HL-60 (cell line): ENCODE measurements at regions not wholly inside any gene's neighbourhood (a gene's known extent, or its start where the extent isn't known, plus 50 kb on each side); places are given as distances from the start of the nearest gene placed in this dataset.

Experiments
- DNase-seq, 2 experiments: peaks; one replicate each; pipeline ENCODE4 v3.0.0-alpha.2; 2010 to 2020; ENCODE audit warnings: low read depth in 1 of 2, low spot score in 1 of 2
- H3K27ac ChIP-seq: fragments of 250-450 bp; sonication (Bioruptor Pico); replicated peaks from 2 replicates; pipeline ENCODE4 v1.5.1; 2020; ENCODE audit warnings: mild to moderate bottlenecking, moderate library complexity
- H3K27me3 ChIP-seq: fragments of 250-450 bp; sonication (Bioruptor Pico); 2 replicates; pipeline ENCODE4 v1.5.1; 2021; ENCODE audit warnings: mild to moderate bottlenecking, moderate library complexity; ENCODE audit not compliant: insufficient read depth, poor library complexity, severe bottlenecking
- H3K4me3 ChIP-seq: replicated peaks from 2 replicates; pipeline ENCODE4 v1.5.1; 2011; ENCODE audit warnings: mild to moderate bottlenecking, control low read depth, low read length; ENCODE audit not compliant: insufficient read depth
- GABPA ChIP-seq: IDR thresholded peaks from 2 replicates; pipeline ENCODE4 v1.6.1; 2012; ENCODE audit warnings: low read depth
- POLR2AphosphoS5 ChIP-seq: IDR thresholded peaks from 2 replicates; pipeline ENCODE4 v1.6.1; 2012; ENCODE audit warnings: low read depth
- SPI1 ChIP-seq: IDR thresholded peaks from 2 replicates; pipeline ENCODE4 v1.6.1; 2012; ENCODE audit warnings: low read depth, mild to moderate bottlenecking, borderline replicate concordance
- TF ChIP-seq, protein P1 (sequence below): IDR thresholded peaks from one replicate; pipeline ENCODE4 v1.5.1; 2011; ENCODE audit warnings: low read length, control low read depth, inconsistent platforms; ENCODE audit not compliant: insufficient read depth
- TF ChIP-seq, protein P2 (sequence below): IDR thresholded peaks from 2 replicates; pipeline ENCODE4 v1.6.1; 2012; ENCODE audit warnings: low read depth; ENCODE audit not compliant: insufficient replicate concordance

DNA sequence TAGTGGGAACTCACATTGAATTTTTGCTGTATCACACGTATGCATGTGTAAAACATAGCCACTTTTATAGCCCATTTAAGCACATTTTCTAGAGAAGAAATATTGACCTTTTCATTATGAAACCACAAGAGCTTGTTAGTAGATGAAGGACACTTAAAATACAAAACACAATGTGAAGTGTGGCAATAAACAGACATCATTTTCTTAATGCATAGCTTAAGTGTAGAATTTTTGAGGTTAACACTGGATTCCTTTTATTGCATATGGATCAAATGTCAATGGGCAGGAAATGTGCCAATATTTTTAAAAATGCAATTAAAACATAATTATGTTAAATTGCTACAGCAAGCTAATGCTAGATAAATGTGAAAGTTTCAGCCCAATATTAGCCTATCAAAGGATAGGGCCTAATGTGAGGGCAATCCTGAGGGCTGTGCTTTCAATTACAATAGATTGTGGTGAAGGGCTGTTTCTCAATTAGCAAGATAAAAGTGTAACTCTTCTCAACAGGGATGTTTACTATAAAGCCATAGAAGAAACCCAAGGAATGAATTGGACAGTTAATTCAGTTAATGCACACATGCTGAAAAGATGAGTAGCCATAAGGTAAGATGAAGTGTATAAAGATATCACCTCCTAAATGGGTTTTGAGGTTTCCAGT, 489.0 kb upstream of the CDIN1 start:
- H3K4me3 ChIP-seq = no peak overlapping the region
- no peak overlapping the region for H3K27ac ChIP-seq

DNA sequence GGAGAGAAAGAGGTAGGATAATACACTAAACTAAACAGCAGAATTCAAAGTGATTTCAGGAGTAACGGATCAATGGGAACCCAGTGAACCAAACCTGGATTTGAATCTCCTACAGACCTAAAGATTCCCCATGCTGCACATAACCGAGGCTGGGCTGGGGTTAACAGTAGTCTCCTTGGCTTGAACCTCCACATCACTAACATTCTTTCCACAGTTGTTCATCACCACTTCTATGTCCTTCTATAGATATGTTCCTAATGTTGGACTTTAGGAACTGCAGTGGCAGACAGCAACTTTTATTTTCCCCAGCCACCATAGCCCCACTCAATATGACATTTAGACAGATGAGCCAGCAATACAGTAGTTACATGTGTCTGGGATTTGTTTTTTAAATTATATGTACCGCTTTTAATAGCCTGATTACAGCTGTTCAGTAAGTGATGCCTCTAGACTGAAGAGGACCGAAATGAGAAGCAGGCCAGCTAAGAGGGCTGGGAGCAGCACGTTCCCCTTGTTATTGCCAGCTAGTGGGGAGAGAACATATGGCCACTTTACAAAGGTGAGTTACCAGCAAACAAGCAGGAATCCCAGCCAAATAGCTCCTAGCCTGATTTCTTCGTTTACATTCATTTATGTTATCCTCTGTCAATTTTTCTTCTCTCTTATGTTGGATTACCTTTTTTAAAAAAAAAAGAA, 472.6 kb upstream of the CDIN1 start:
- no peak for DNase-seq
- TF ChIP-seq, protein P1, sequence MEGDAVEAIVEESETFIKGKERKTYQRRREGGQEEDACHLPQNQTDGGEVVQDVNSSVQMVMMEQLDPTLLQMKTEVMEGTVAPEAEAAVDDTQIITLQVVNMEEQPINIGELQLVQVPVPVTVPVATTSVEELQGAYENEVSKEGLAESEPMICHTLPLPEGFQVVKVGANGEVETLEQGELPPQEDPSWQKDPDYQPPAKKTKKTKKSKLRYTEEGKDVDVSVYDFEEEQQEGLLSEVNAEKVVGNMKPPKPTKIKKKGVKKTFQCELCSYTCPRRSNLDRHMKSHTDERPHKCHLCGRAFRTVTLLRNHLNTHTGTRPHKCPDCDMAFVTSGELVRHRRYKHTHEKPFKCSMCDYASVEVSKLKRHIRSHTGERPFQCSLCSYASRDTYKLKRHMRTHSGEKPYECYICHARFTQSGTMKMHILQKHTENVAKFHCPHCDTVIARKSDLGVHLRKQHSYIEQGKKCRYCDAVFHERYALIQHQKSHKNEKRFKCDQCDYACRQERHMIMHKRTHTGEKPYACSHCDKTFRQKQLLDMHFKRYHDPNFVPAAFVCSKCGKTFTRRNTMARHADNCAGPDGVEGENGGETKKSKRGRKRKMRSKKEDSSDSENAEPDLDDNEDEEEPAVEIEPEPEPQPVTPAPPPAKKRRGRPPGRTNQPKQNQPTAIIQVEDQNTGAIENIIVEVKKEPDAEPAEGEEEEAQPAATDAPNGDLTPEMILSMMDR = no peak
- TF ChIP-seq, protein P2, sequence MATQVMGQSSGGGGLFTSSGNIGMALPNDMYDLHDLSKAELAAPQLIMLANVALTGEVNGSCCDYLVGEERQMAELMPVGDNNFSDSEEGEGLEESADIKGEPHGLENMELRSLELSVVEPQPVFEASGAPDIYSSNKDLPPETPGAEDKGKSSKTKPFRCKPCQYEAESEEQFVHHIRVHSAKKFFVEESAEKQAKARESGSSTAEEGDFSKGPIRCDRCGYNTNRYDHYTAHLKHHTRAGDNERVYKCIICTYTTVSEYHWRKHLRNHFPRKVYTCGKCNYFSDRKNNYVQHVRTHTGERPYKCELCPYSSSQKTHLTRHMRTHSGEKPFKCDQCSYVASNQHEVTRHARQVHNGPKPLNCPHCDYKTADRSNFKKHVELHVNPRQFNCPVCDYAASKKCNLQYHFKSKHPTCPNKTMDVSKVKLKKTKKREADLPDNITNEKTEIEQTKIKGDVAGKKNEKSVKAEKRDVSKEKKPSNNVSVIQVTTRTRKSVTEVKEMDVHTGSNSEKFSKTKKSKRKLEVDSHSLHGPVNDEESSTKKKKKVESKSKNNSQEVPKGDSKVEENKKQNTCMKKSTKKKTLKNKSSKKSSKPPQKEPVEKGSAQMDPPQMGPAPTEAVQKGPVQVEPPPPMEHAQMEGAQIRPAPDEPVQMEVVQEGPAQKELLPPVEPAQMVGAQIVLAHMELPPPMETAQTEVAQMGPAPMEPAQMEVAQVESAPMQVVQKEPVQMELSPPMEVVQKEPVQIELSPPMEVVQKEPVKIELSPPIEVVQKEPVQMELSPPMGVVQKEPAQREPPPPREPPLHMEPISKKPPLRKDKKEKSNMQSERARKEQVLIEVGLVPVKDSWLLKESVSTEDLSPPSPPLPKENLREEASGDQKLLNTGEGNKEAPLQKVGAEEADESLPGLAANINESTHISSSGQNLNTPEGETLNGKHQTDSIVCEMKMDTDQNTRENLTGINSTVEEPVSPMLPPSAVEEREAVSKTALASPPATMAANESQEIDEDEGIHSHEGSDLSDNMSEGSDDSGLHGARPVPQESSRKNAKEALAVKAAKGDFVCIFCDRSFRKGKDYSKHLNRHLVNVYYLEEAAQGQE = no peak
- TF ChIP-seq POLR2AphosphoS5 (no peak), SPI1 (no peak), GABPA (no peak)
- H3K27ac ChIP-seq = no peak overlapping the region

More for the DNA sequence above, 489.0 kb upstream of the CDIN1 start:
- TF ChIP-seq SPI1 = no peak
- TF ChIP-seq POLR2AphosphoS5 = no peak
- no peak for TF ChIP-seq GABPA
- TF ChIP-seq, protein P1 = no peak
- TF ChIP-seq, protein P2 = no peak
- no peak for DNase-seq
- no peaks in the 10 kb centered on the region for H3K27me3 ChIP-seq

DNA sequence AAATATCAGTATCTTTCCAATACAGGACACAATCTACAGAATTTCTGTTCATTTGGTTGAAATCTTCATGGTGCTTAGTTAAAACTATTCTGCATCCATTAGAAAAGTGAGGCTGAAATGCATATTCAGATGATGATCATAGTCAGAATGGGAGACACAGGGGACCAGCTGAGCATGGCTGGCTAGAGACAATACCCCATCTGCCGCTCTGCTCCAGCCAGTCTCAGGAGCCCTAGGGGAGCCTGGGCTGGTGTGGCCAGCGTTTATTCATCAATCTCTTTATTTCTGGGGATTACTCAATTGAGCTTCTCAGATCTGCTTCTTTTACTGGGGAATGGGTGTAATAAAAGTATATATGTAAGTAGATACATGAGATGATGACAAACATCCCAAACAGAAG, 470.9 kb upstream of the CDIN1 start:
- Histone ChIP-seq H3K27me3 (no peaks in the 10 kb centered on the region), H3K4me3 (no peak overlapping the region), H3K27ac (no peak overlapping the region)
- no peak for DNase-seq
- TF ChIP-seq POLR2AphosphoS5 (no peak), SPI1 (no peak), GABPA (no peak)
- TF ChIP-seq, protein P2 = no peak
- TF ChIP-seq, protein P1 = no peak

More for the DNA sequence above, 472.6 kb upstream of the CDIN1 start:
- Histone ChIP-seq H3K4me3 (no peak overlapping the region), H3K27me3 (no peaks in the 10 kb centered on the region)
